Coronary artery (tissue), 2 donors: ENCODE measurements at regions not wholly inside any gene's neighbourhood (a gene's known extent, or its start where the extent isn't known, plus 50 kb on each side); places are given as distances from the start of the nearest gene placed in this dataset.
"Not testable (repeated sequence)": the region's sequence is repeated elsewhere in the genome, so short reads cannot be mapped to it uniquely, and the experiment has no call there.

Source experiments
- DNase-seq: peaks from one replicate; pipeline ENCODE4 v3.0.0-alpha.2; 2017; ENCODE audit warnings: low spot score
- H3K27ac ChIP-seq, 2 donors: fragments of 200-600 bp; sonication (generic); one replicate each; pipeline ENCODE4 v1.5.1; 2016 to 2019
- H3K4me3 ChIP-seq: fragments of 200-600 bp; sonication (generic); 2 replicates; pipeline ENCODE4 v1.5.1; 2016; ENCODE audit warnings: mild to moderate bottlenecking, moderate library complexity
- CTCF ChIP-seq: fragments of 200-600 bp; sonication (generic); IDR thresholded peaks from one replicate; pipeline ENCODE4 v1.5.1; 2019; ENCODE audit warnings: antibody characterized with exemption

DNA sequence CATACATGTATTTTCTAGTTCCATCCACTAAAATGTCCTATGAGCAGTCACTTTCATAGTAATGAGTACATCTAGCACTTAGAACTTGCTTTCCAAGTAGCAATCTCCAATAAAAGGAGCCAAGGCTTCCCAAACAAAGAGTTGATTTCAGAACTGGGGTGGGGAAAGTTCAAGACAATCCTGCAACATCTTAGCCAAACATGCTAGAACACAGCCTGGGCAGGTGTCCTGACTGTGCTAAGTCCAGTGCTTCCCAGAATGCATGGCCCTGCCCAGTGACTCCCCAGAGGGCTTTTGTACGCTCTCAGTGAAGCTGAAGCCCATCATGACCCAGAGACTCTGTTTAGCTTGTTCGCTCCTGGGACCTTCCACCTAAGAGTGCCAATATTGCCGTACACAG lies 106.7 kb upstream of the UBAC2 start:
- no peak overlapping the region for H3K27ac ChIP-seq
- peak; percentile 9 for DNase-seq
- H3K4me3 ChIP-seq: no peak overlapping the region
- TF ChIP-seq CTCF: no peak

DNA sequence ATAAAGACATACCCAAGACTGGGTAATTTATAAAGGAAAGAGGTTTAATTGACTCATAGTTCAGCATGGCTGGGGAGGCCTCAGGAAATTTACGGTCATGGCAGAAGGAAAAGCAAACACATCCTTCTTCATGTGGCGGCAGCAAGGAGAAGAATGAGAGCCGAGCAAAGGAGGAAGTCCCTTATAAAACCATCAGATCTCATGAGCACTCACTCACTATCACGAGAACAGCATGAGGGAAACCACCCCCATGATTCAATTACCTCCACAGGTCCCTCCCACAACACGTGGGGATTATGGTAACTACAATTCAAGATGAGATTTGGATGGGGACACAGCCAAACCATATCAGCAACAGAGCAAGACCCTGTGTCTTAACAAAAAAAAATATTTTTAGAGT lies 98.8 kb upstream of the UBAC2 start:
- not testable (repeated sequence) for H3K4me3 ChIP-seq, DNase-seq, H3K27ac ChIP-seq

- peak; percentile 19 for DNase-seq
Measured at GRCh38 chr13:99103536-99103935, 97.1 kb upstream of the UBAC2 start.

DNA sequence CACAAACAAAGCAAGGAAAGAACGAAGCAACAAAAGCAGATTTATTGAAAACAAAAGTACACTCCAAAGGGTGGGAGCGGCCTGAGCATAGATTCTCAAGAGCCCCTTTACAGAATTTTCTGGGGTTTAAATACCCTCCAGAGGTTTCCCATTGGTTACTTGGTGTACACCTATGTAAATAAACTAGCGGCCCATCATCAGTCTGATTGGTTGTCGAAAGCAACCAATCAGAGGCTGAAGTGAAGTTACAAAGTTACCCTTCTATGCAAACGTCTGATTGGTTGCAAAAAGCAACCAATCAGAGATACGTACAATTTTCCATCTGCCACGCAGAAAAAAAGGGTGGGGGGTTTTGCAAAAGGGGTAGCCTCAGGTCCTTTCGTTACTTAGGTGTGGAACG lies 96.3 kb upstream of the UBAC2 start:
- DNase-seq: no peak
- H3K27ac ChIP-seq: no peak overlapping the region
- TF ChIP-seq CTCF: no peak
- H3K4me3 ChIP-seq: no peak overlapping the region

More at GRCh38 chr13:99103536-99103935, 97.1 kb upstream of the UBAC2 start:
- no peak overlapping the region for H3K4me3 ChIP-seq
- TF ChIP-seq CTCF: no peak
- no peak overlapping the region for H3K27ac ChIP-seq

DNA sequence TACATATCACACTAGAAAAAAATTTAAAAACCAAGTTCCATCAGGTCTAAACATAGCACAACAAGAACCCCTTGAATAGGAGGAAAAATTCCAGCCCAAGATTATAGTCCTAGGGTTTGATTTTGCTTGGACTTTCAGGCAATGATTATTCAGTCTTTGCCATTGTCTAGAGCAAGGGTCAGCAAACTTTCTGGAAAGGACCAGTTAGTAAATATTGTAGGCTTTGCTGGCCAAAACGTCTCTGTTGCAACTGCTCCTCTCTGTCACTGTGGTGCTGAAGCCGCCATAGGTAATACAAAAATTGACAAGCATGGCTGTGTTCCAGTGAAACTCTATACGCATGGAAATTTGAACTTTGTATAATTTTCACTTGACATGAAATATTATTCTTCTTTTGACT lies 95.5 kb upstream of the UBAC2 start:
- no peak for TF ChIP-seq CTCF
- DNase-seq: no peak
- Histone ChIP-seq H3K4me3 (no peak overlapping the region), H3K27ac (no peak overlapping the region)

GRCh38 chr13:99113351-99113750 lies 87.3 kb upstream of the UBAC2 start:
- Histone ChIP-seq H3K27ac (no peak overlapping the region), H3K4me3 (no peak overlapping the region)
- TF ChIP-seq CTCF: no peak
- peak; percentile 21 for DNase-seq

DNA sequence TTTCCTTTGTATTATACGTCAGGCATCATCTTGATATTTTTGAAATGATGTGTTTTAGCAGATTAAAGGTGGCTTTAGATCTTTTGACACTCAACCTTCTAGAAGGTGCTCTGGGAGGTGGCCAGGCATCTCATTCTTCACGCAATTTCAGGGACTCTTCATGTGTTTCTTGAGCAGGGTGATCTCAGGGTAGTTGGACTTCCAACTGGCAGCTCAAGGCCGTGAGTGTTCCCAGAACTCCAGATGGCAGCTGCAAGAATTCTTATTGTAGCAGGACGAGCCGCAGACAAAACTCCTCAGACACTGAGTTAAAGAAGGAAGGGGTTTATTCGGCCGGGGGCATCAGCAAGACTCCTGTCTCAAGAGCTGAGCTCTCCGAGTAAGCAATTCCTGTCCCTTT lies 82.5 kb upstream of the UBAC2 start:
- DNase-seq: no peak
- no peak for TF ChIP-seq CTCF

DNA sequence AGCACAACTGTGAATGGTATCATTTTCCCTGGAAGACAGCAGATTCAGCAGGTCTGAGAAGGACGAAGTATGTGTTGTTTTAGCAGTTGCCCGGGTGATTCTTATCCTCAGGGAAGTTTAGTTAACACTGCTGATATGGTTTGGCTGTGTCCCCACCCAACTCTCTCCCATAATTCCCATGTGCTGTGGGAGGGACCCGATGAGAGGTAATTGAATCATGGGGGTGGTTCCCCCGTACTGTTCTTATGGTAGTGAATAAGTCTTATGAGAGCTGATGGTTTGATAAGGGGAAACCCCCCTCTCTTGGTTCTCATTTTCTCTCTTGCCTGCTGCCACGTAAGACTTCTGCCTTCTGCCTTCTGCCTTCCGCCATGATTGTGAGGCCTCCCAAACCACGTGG lies 81.0 kb upstream of the UBAC2 start:
- TF ChIP-seq CTCF: no peak
- DNase-seq: no peak
- Histone ChIP-seq H3K27ac (no peak overlapping the region), H3K4me3 (no peak overlapping the region)

More for the DNA sequence above, 82.5 kb upstream of the UBAC2 start:
- H3K4me3 ChIP-seq: no peak overlapping the region
- H3K27ac ChIP-seq: no peak overlapping the region
